NB4 (cell line): ENCODE measurements at regions not wholly inside any gene's neighbourhood (a gene's known extent, or its start where the extent isn't known, plus 50 kb on each side); places are given as distances from the start of the nearest gene placed in this dataset.
"Not testable (repeated sequence)": the region's sequence is repeated elsewhere in the genome, so short reads cannot be mapped to it uniquely, and the experiment has no call there.

ENCODE experiments used
- CTCF ChIP-seq: IDR thresholded peaks from one replicate; pipeline ENCODE4 v1.5.1; 2012; ENCODE audit warnings: low read depth, low read length
- MYC ChIP-seq: IDR thresholded peaks from 2 replicates; pipeline ENCODE4 v1.6.1; 2011; ENCODE audit warnings: low read depth, low read length
- POLR2A ChIP-seq: IDR thresholded peaks from 2 replicates; pipeline ENCODE4 v1.6.1; 2011; ENCODE audit warnings: mild to moderate bottlenecking; ENCODE audit not compliant: insufficient read length; ENCODE audit errors: extremely low read depth
- TF ChIP-seq, protein P1 (sequence below): IDR thresholded peaks from 2 replicates; pipeline ENCODE4 v1.6.1; 2011; ENCODE audit warnings: low read depth, low read length

DNA sequence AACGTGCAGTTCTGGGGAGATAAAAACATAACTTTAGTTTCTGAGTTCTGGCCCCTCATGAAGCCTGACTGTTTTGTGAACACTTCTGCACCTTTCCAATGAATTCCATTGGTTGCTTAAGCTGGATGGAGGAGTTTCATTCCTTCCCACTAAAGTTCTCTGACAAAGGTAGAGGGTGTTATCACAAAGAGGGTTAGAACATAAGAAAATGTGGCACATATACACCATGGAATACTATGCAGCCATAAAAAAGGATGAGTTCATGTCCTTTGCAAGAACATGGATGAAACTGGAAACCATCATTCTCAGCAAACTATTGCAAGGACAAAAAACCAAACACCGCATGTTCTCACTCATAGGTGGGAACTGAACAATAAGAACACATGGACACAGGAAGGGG, 138.6 kb downstream of the LCA5 start:
- TF ChIP-seq POLR2A, CTCF, MYC: not testable (repeated sequence)
- TF ChIP-seq, protein P1, sequence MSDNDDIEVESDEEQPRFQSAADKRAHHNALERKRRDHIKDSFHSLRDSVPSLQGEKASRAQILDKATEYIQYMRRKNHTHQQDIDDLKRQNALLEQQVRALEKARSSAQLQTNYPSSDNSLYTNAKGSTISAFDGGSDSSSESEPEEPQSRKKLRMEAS, result not testable (repeated sequence)
